HPDE6-E6E7 (cell line): ENCODE measurements at regions not wholly inside any gene's neighbourhood (a gene's known extent, or its start where the extent isn't known, plus 50 kb on each side); places are given as distances from the start of the nearest gene placed in this dataset.

ENCODE experiments used
- DNase-seq: peaks from one replicate; pipeline ENCODE4 v3.0.0; 2011; ENCODE audit warnings: missing footprints; ENCODE audit errors: extremely low spot score

- DNase-seq, result no peak
These were observed 261.5 kb upstream of the KLF14 start for GRCh38 chr7:130995252-130996081.

- no peak for DNase-seq
These were observed 262.3 kb upstream of the KLF14 start for GRCh38 chr7:130996205-130996832.

GRCh38 chr7:130996833-130997231 lies 262.8 kb upstream of the KLF14 start:
- DNase-seq, result no peak

- DNase-seq, result no peak
These were observed 265.1 kb upstream of the KLF14 start for GRCh38 chr7:130998993-130999602.

GRCh38 chr7:130999926-131000325 lies 265.9 kb upstream of the KLF14 start:
- DNase-seq, result no peak

GRCh38 chr7:131000389-131000788 lies 266.4 kb upstream of the KLF14 start:
- DNase-seq, result no peak

- no peak for DNase-seq
These were observed 266.9 kb upstream of the KLF14 start for GRCh38 chr7:131000873-131001272.

GRCh38 chr7:131002600-131002999 lies 268.6 kb upstream of the KLF14 start:
- no peak for DNase-seq

GRCh38 chr7:131003634-131004033 lies 269.6 kb upstream of the KLF14 start:
- DNase-seq, result no peak

- no peak for DNase-seq
These were observed 270.4 kb upstream of the KLF14 start for GRCh38 chr7:131004371-131004770.

GRCh38 chr7:131007439-131008330 lies 273.7 kb upstream of the KLF14 start:
- no peak for DNase-seq

GRCh38 chr7:131008840-131009711 lies 275.1 kb upstream of the KLF14 start:
- no peak for DNase-seq

GRCh38 chr7:131010029-131010716 lies 276.2 kb upstream of the KLF14 start:
- DNase-seq, result no peak

GRCh38 chr7:131010717-131011431 lies 276.9 kb upstream of the KLF14 start:
- no peak for DNase-seq

GRCh38 chr7:131011432-131011742 lies 277.4 kb upstream of the KLF14 start:
- DNase-seq, result no peak

GRCh38 chr7:131011976-131012375 lies 278.0 kb upstream of the KLF14 start:
- DNase-seq, result no peak

- no peak for DNase-seq
These were observed 278.5 kb upstream of the KLF14 start for GRCh38 chr7:131012477-131013031.

GRCh38 chr7:131013716-131014115 lies 279.7 kb upstream of the KLF14 start:
- DNase-seq, result no peak

- DNase-seq, result no peak
These were observed 281.1 kb upstream of the KLF14 start for GRCh38 chr7:131014906-131015656.
